ENCODE measurements at regions not wholly inside any gene's neighbourhood (a gene's known extent, or its start where the extent isn't known, plus 50 kb on each side); places are given as distances from the start of the nearest gene placed in this dataset.

- no peak overlapping the region for H3K4me3 ChIP-seq (ENCODE audit: low read depth, poor library complexity, severe bottlenecking)
- DNase-seq (ENCODE audit: low spot score in 2 of 2): no peak
- intact Hi-C loops (cut with DNase I; ENCODE audit: low total_unique reads): no loop called here
- 93 to 95% methylated on average over 4 of the region's 4 CpGs for WGBS, 2 donors
- no peak for TF ChIP-seq CTCF (IDR thresholded peaks at IDR 0.05)
- TF ChIP-seq POLR2A (IDR thresholded peaks at IDR 0.05): no peak
These were observed 260.5 kb upstream of the TMTC1 start for GRCh38 chr12:30044206-30044605.

DNA sequence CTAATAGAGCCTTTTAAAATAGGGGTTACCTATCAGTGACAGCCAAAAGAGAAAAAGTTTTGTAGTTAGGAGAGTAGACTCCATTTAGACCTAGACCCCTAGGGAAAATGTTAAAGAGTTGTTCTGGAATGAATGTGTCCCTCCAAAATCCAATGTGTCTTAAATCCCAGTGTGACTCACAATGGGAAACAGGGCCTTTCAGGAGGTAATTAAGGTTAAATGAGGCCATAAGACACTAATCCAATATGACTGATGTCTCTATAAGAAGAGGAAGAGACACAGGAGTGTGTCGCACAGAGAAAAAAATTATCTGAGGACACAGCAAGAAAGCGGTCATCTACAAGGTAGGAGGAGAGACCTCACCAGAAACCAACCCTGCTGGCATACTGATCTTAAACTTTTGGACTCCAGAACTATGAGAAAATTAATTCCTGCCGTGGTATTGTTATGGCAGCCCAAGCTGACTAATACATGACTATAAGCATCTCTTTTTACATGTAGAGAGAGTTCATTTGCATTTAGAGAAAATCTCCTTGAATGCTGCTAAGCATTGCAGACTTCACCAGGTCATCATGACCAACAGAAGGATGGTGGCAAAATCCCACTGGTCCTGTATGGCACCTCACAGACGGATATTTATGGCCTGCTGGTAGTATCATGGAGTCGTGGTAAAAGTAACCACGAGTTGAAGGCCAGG, 259.6 kb upstream of the TMTC1 start:
- 90 to 91% methylated on average over 6 of the region's 6 CpGs for WGBS, 2 donors
- DNase-seq (ENCODE audit: low spot score in 2 of 2): no peak
- intact Hi-C loops (cut with DNase I; ENCODE audit: low total_unique reads): no loop called here
- no peak for TF ChIP-seq CTCF (IDR thresholded peaks at IDR 0.05)
- TF ChIP-seq POLR2A (IDR thresholded peaks at IDR 0.05): no peak
- no peak overlapping the region for H3K4me3 ChIP-seq (ENCODE audit: low read depth, poor library complexity, severe bottlenecking)

- WGBS, 2 donors: 49 to 65% methylated on average over 2 of the region's 2 CpGs
- intact Hi-C loops (cut with DNase I; ENCODE audit: low total_unique reads): no loop called here
- TF ChIP-seq CTCF (IDR thresholded peaks at IDR 0.05): no peak
- TF ChIP-seq POLR2A (IDR thresholded peaks at IDR 0.05): no peak
- H3K4me3 ChIP-seq (ENCODE audit: low read depth, poor library complexity, severe bottlenecking): no peak overlapping the region
- DNase-seq (ENCODE audit: low spot score in 2 of 2): no peak
These were observed 257.4 kb upstream of the TMTC1 start for GRCh38 chr12:30041096-30041495.

DNA sequence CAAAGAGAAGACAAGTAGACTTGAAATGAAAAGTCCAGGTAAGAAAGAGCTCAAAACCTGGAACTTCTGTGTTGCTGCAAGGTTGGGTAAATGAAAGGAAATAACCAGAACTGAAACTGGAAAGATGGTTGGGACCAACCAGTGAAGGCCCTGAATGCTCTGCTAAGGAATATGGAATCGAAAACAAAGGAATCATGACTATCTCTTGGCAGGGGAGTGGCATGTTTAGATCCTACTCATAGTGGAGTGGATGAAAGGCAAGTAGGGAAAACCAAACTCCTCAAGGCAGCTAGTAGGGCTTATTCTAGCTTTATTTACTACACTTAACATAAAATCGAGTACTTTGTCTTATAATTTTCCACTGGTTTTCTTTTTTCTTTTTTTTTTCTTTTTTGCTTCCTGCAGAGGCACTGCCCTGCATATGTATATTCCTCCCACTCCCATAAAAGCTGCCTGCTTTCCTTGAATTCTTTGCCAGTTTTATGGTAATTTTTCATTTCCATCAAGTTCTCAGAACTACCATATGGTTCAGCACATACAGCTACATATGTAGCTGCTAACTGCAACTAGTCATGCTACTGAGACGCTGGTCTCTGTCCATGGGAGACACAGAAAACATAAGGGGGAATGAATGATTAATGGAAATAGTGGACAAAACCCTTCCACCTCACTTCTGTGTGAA, 247.1 kb upstream of the TMTC1 start:
- 83 to 86% methylated on average over 3 of the region's 3 CpGs for WGBS, 2 donors
- intact Hi-C loops (cut with DNase I; ENCODE audit: low total_unique reads): no loop called here
- DNase-seq (ENCODE audit: low spot score in 2 of 2): no peak
- TF ChIP-seq POLR2A (IDR thresholded peaks at IDR 0.05) (no peak), CTCF (IDR thresholded peaks at IDR 0.05) (no peak)
- no peak overlapping the region for H3K4me3 ChIP-seq (ENCODE audit: low read depth, poor library complexity, severe bottlenecking)

DNA sequence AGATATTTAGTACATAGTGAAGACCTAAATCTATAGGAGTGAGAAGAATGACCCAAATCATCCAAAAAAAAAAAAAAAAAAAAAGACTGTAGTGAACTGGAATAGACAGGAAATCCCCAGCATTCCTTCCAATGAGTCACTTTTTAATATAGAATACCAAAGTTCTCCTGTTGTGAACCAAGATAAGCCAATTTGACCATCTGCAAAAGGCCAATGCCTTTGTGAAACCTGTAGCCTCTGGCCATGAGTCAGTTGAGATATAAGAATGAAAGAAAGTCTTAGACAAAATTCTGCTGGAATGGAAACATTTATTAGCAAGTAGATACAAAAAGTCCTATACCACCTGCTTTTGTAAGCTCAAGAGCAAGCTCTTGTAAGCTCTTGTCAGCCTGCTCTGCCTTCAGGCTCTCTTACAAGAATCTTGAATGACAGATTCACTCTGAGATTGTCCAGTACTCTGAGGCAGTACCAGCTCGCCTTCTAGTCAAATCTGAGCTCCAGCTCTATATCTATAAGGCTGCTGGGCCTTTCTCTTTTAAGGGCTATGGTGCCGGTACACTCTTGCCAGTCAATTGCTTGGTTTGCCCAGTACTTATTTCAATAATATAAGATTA, 243.0 kb upstream of the TMTC1 start:
- no peak for TF ChIP-seq POLR2A (IDR thresholded peaks at IDR 0.05)
- TF ChIP-seq CTCF (IDR thresholded peaks at IDR 0.05): no peak
- DNase-seq (ENCODE audit: low spot score in 2 of 2): no peak
- no peak overlapping the region for H3K4me3 ChIP-seq (ENCODE audit: low read depth, poor library complexity, severe bottlenecking)
- 68 to 76% methylated on average over 2 of the region's 2 CpGs for WGBS, 2 donors
- intact Hi-C loops (cut with DNase I; ENCODE audit: low total_unique reads): no loop called here
